ENCODE measurements at regions not wholly inside any gene's neighbourhood (a gene's known extent, or its start where the extent isn't known, plus 50 kb on each side); places are given as distances from the start of the nearest gene placed in this dataset.

GRCh38 chr14:59097681-59098080 lies 90.8 kb upstream of the DAAM1 start:
- Histone ChIP-seq H3K4me1 (ENCODE audit: control insufficient read depth in 1 of 2, insufficient read depth in 2 of 2, low read length in 2 of 2) (peaks cover 0 to 6% of the 10 kb centered on the region in 2 experiments; a peak in 1 of 4 replicates), H3K9me3 (ENCODE audit: control insufficient read depth in 1 of 2, insufficient read depth in 1 of 2, low read depth in 1 of 2, low read length in 2 of 2) (no peaks in the 10 kb centered on the region), H3K27ac (ENCODE audit: low read depth, low read length) (no peak overlapping the region), H3K9me2 (ENCODE audit: insufficient read depth) (no peaks in the 10 kb centered on the region; the same call in 1 of the 2 replicates), H3K4me2 (ENCODE audit: low read length) (no peak overlapping the region), H3K36me3 (ENCODE audit: control insufficient read depth in 1 of 2, insufficient read depth in 2 of 2, low read length in 2 of 2) (no peaks in the 10 kb centered on the region), H3K9ac (ENCODE audit: low read length) (no peak overlapping the region), H4K20me1 (ENCODE audit: insufficient read depth) (no peaks in the 10 kb centered on the region), H2AFZ (ENCODE audit: low read depth, low read length, poor library complexity, severe bottlenecking) (no peak overlapping the region), H3K79me2 (ENCODE audit: insufficient read depth, low read length) (no peaks in the 10 kb centered on the region), H3K27me3 (ENCODE audit: insufficient read depth, low read length) (no peaks in the 10 kb centered on the region), H3K4me3 (replicated peaks in 1 of 2; ENCODE audit: low read depth in 1 of 2, low read length in 2 of 2) (no peak overlapping the region)
- intact Hi-C loops (cut with micrococcal nuclease) = no loop called here
- CTCF ChIA-PET = no interaction called here
- POLR2A ChIA-PET = no interaction called here
- no TSS peak for BruUV-seq (replicated peaks)
- ATAC-seq = no peak
- DNase-seq (ENCODE audit: low read depth, low spot score) = no peak
- RAD21 ChIA-PET (ENCODE audit: low non-redundant PET in 1 of 2, low total read pairs in 2 of 2, uncharacterized antibody in 2 of 2, unreplicated experiment in 2 of 2) = no interaction called here
- TF ChIP-seq EZH2phosphoT487 (IDR thresholded peaks at IDR 0.05; ENCODE audit: borderline replicate concordance) = no peak

GRCh38 chr14:59098377-59098776 lies 90.1 kb upstream of the DAAM1 start:
- CTCF ChIA-PET = no interaction called here
- H3K27ac ChIP-seq (ENCODE audit: low read depth, low read length) = no peak overlapping the region
- H3K79me2 ChIP-seq (ENCODE audit: insufficient read depth, low read length) = no peaks in the 10 kb centered on the region
- TF ChIP-seq EZH2phosphoT487 (IDR thresholded peaks at IDR 0.05; ENCODE audit: borderline replicate concordance) (no peak), TCF7L2 (IDR thresholded peaks at IDR 0.05; ENCODE audit: borderline replicate concordance, extremely low read depth, insufficient read depth, insufficient read length) (no peak), JUND (IDR thresholded peaks at IDR 0.05) (no peak), FOSL1 (IDR thresholded peaks at IDR 0.05; ENCODE audit: low read depth) (no peak), EGR1 (IDR thresholded peaks at IDR 0.05; ENCODE audit: low read depth) (no peak), CBX3 (IDR thresholded peaks at IDR 0.05; ENCODE audit: low read depth) (no peak), SIN3A (IDR thresholded peaks at IDR 0.05; ENCODE audit: low read depth) (no peak), REST (IDR thresholded peaks at IDR 0.05; ENCODE audit: low read depth) (no peak), ELF1 (IDR thresholded peaks at IDR 0.05; ENCODE audit: borderline replicate concordance, low read depth) (no peak), MAX (IDR thresholded peaks at IDR 0.05) (no peak), CEBPB (IDR thresholded peaks at IDR 0.05; ENCODE audit: low read depth) (no peak), SRF (IDR thresholded peaks at IDR 0.05; ENCODE audit: low read depth) (no peak), POLR2AphosphoS5 (IDR thresholded peaks at IDR 0.05; ENCODE audit: low read depth, low read length) (no peak)
- H3K4me1 ChIP-seq (ENCODE audit: control insufficient read depth in 1 of 2, insufficient read depth in 2 of 2, low read length in 2 of 2) = peaks cover 0 to 6% of the 10 kb centered on the region in 2 experiments; a peak in 1 of 4 replicates
- H3K9me3 ChIP-seq (ENCODE audit: control insufficient read depth in 1 of 2, insufficient read depth in 1 of 2, low read depth in 1 of 2, low read length in 2 of 2) = no peaks in the 10 kb centered on the region
- POLR2A ChIA-PET = no interaction called here
- RAD21 ChIA-PET (ENCODE audit: low non-redundant PET in 1 of 2, low total read pairs in 2 of 2, uncharacterized antibody in 2 of 2, unreplicated experiment in 2 of 2) = no interaction called here
- DNase-seq (ENCODE audit: low read depth, low spot score) (no peak), ATAC-seq (no peak)
- H4K20me1 ChIP-seq (ENCODE audit: insufficient read depth) = no peaks in the 10 kb centered on the region
- H3K9ac ChIP-seq (ENCODE audit: low read length) = no peak overlapping the region
- intact Hi-C loops (cut with micrococcal nuclease) = no loop called here
- no peaks in the 10 kb centered on the region; the same call in 1 of the 2 replicates for H3K9me2 ChIP-seq (ENCODE audit: insufficient read depth)
- no peak overlapping the region for H3K4me2 ChIP-seq (ENCODE audit: low read length)
- no peak overlapping the region for H3K4me3 ChIP-seq (replicated peaks in 1 of 2; ENCODE audit: low read depth in 1 of 2, low read length in 2 of 2)
- BruUV-seq (replicated peaks) = no TSS peak
- H2AFZ ChIP-seq (ENCODE audit: low read depth, low read length, poor library complexity, severe bottlenecking) = no peak overlapping the region
- no peaks in the 10 kb centered on the region for H3K36me3 ChIP-seq (ENCODE audit: control insufficient read depth in 1 of 2, insufficient read depth in 2 of 2, low read length in 2 of 2)
- no peaks in the 10 kb centered on the region for H3K27me3 ChIP-seq (ENCODE audit: insufficient read depth, low read length)
